A673 (cell line): ENCODE measurements at regions not wholly inside any gene's neighbourhood (a gene's known extent, or its start where the extent isn't known, plus 50 kb on each side); places are given as distances from the start of the nearest gene placed in this dataset.

Source experiments
- CTCF ChIP-seq: fragments of 300-800, 200-600 bp; sonication (generic); conservative IDR thresholded peaks from 2 replicates; pipeline ENCODE4 v1.5.1; 2017; ENCODE audit warnings: low read depth, mild to moderate bottlenecking, antibody characterized with exemption, low read length, moderate library complexity, mixed read lengths
- EZH2 ChIP-seq: fragments of 200-600 bp; sonication (generic); IDR thresholded peaks from 2 replicates; pipeline ENCODE4 v1.6.1; 2017; ENCODE audit warnings: borderline replicate concordance, low read depth, mild to moderate bottlenecking, mixed read lengths, antibody characterized with exemption, low read length; ENCODE audit not compliant: poor library complexity, severe bottlenecking

- TF ChIP-seq CTCF (no peak), EZH2 (no peak)
Measured at GRCh38 chr4:110897784-110898183, 274.9 kb upstream of the PITX2 start.
